Mammary epithelial cell (primary cell): ENCODE measurements at regions not wholly inside any gene's neighbourhood (a gene's known extent, or its start where the extent isn't known, plus 50 kb on each side); places are given as distances from the start of the nearest gene placed in this dataset.

Source experiments
- CTCF ChIP-seq, 2 donors: IDR thresholded peaks in 1 of 2; conservative IDR thresholded peaks in 1 of 2; 2 replicates each; pipeline ENCODE4 v1.5.1; 2011 to 2012; ENCODE audit warnings: inconsistent platforms in 2 of 2, low read length in 2 of 2, mild to moderate bottlenecking in 2 of 2, control low read depth in 1 of 2, low read depth in 1 of 2; ENCODE audit not compliant: insufficient read depth in 1 of 2; ENCODE audit errors: extremely low read depth in 1 of 2
- EZH2 ChIP-seq: IDR thresholded peaks from 2 replicates; pipeline ENCODE4 v1.6.1; 2012; ENCODE audit warnings: low read length, inconsistent platforms, borderline replicate concordance

- TF ChIP-seq CTCF (conservative IDR thresholded peaks at IDR 0.05 in 1 of 2, IDR thresholded peaks at IDR 0.05 in 1 of 2; ENCODE audit: extremely low read depth in 1 of 2, insufficient read depth in 1 of 2, low read depth in 1 of 2, low read length in 2 of 2): no peak
- TF ChIP-seq EZH2: no peak
Observed at GRCh38 chr17:63247706-63248105, 198.4 kb downstream of the CYB561 start.
